IMR-90 (cell line): ENCODE measurements at regions not wholly inside any gene's neighbourhood (a gene's known extent, or its start where the extent isn't known, plus 50 kb on each side); places are given as distances from the start of the nearest gene placed in this dataset.

Experiments
- FOS ChIP-seq: fragments of 150-350 bp; IDR thresholded peaks from 2 replicates; pipeline ENCODE4 v1.6.1; 2016; ENCODE audit warnings: low read depth, low read length
- MAFK ChIP-seq: IDR thresholded peaks from 2 replicates; pipeline ENCODE4 v1.6.1; 2012; ENCODE audit warnings: low read depth, low read length, improper control_type of control experiment
- MXI1 ChIP-seq: IDR thresholded peaks from 2 replicates; pipeline ENCODE4 v1.6.1; 2012; ENCODE audit warnings: low read depth, mild to moderate bottlenecking, low read length, moderate library complexity, borderline replicate concordance
- POLR2A ChIP-seq: IDR thresholded peaks from 2 replicates; pipeline ENCODE4 v1.6.1; 2012; ENCODE audit warnings: mild to moderate bottlenecking, low read depth, low read length
- RAD21 ChIP-seq: IDR thresholded peaks from 2 replicates; pipeline ENCODE4 v1.6.1; 2012; ENCODE audit warnings: low read length, improper control_type of control experiment
- RCOR1 ChIP-seq: IDR thresholded peaks from 2 replicates; pipeline ENCODE4 v1.6.1; 2012; ENCODE audit warnings: mild to moderate bottlenecking, low read length, improper control_type of control experiment; ENCODE audit not compliant: insufficient replicate concordance
- SMC3 ChIP-seq: fragments of 150-350 bp; IDR thresholded peaks from 2 replicates; pipeline ENCODE4 v1.6.1; 2016; ENCODE audit warnings: low read depth, mild to moderate bottlenecking, antibody characterized with exemption, low read length, moderate library complexity
- TF ChIP-seq, protein P1 (sequence below): fragments of 150-350 bp; IDR thresholded peaks from 2 replicates; pipeline ENCODE4 v1.6.1; 2016; ENCODE audit warnings: low read depth, mild to moderate bottlenecking, low read length, moderate library complexity, borderline replicate concordance
- TF ChIP-seq, protein P2 (sequence below): conservative IDR thresholded peaks from 2 replicates; pipeline ENCODE4 v1.5.1; 2012; ENCODE audit warnings: mild to moderate bottlenecking, low read depth, low read length, improper control_type of control experiment

DNA sequence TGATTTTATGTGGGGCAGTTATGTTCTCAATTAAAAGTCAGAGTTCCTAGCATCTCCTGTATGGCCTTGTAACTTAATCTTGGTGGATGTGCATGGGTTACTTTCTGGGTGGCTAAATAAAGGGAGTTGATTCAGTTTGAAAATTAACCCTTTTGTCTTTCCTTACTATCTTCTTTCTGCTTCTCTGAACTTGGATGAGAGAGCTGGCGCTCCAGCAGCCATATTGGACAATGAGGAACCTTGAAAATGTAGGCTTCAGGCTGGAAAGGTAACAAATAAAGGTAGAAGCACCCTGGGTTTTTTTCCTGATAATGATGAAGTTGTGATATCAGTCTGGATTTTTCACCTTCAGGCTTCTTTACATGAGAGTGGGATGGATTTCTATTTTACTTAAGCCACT, 714.1 kb upstream of the TMEM132C start:
- TF ChIP-seq FOS (no peak), MXI1 (no peak), RAD21 (no peak), POLR2A (no peak), RCOR1 (no peak), SMC3 (no peak), MAFK (no peak)
- TF ChIP-seq, protein P1, sequence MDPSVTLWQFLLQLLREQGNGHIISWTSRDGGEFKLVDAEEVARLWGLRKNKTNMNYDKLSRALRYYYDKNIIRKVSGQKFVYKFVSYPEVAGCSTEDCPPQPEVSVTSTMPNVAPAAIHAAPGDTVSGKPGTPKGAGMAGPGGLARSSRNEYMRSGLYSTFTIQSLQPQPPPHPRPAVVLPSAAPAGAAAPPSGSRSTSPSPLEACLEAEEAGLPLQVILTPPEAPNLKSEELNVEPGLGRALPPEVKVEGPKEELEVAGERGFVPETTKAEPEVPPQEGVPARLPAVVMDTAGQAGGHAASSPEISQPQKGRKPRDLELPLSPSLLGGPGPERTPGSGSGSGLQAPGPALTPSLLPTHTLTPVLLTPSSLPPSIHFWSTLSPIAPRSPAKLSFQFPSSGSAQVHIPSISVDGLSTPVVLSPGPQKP = no peak
- TF ChIP-seq, protein P2, sequence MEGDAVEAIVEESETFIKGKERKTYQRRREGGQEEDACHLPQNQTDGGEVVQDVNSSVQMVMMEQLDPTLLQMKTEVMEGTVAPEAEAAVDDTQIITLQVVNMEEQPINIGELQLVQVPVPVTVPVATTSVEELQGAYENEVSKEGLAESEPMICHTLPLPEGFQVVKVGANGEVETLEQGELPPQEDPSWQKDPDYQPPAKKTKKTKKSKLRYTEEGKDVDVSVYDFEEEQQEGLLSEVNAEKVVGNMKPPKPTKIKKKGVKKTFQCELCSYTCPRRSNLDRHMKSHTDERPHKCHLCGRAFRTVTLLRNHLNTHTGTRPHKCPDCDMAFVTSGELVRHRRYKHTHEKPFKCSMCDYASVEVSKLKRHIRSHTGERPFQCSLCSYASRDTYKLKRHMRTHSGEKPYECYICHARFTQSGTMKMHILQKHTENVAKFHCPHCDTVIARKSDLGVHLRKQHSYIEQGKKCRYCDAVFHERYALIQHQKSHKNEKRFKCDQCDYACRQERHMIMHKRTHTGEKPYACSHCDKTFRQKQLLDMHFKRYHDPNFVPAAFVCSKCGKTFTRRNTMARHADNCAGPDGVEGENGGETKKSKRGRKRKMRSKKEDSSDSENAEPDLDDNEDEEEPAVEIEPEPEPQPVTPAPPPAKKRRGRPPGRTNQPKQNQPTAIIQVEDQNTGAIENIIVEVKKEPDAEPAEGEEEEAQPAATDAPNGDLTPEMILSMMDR = no peak
